ENCODE measurements at regions not wholly inside any gene's neighbourhood (a gene's known extent, or its start where the extent isn't known, plus 50 kb on each side); places are given as distances from the start of the nearest gene placed in this dataset.

DNA sequence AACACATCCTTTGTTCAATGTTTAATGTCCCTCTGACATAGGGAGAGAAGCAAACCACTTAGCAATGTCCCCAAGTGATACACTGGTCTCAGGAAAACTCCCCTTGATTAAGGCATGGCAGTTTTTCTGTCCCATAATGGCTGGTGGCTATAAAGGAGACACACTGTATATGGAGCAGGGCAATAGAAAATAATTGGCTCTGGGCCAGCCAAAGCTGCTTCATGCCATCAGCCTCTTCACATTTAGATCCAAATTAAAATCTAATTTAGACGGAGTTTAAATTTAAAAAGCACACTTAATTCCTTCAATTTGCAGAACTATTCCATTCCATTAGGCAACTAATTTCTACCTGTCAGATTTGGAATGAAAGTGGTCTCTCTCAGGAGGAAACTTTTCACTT lies 638.1 kb downstream of the DSC3 start:
- no peaks in the 10 kb centered on the region for H3K4me1 ChIP-seq
- ATAC-seq, result no peak
- WGBS, 4 donors, result 45 to 69% (median 58%) methylated on average over 1 of the region's 1 CpG
- H3K36me3 ChIP-seq, result no peaks in the 10 kb centered on the region
- H3K27ac ChIP-seq, result peak overlapping the region in 1 of 12 donors; percentile 4
- H3K4me3 ChIP-seq, result no peak overlapping the region
- H3K9me3 ChIP-seq, result peaks cover 0 to 6% (median 0%) of the 10 kb centered on the region in 12 donors
- H3K27me3 ChIP-seq, result no peaks in the 10 kb centered on the region
- TF ChIP-seq, protein P1, sequence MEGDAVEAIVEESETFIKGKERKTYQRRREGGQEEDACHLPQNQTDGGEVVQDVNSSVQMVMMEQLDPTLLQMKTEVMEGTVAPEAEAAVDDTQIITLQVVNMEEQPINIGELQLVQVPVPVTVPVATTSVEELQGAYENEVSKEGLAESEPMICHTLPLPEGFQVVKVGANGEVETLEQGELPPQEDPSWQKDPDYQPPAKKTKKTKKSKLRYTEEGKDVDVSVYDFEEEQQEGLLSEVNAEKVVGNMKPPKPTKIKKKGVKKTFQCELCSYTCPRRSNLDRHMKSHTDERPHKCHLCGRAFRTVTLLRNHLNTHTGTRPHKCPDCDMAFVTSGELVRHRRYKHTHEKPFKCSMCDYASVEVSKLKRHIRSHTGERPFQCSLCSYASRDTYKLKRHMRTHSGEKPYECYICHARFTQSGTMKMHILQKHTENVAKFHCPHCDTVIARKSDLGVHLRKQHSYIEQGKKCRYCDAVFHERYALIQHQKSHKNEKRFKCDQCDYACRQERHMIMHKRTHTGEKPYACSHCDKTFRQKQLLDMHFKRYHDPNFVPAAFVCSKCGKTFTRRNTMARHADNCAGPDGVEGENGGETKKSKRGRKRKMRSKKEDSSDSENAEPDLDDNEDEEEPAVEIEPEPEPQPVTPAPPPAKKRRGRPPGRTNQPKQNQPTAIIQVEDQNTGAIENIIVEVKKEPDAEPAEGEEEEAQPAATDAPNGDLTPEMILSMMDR (IDR thresholded peaks at IDR 0.05), result no peak
- TF ChIP-seq POLR2A (IDR thresholded peaks at IDR 0.05), result no peak
- no peak for DNase-seq
- intact Hi-C loops (cut with DNase I), result no loop called here

DNA sequence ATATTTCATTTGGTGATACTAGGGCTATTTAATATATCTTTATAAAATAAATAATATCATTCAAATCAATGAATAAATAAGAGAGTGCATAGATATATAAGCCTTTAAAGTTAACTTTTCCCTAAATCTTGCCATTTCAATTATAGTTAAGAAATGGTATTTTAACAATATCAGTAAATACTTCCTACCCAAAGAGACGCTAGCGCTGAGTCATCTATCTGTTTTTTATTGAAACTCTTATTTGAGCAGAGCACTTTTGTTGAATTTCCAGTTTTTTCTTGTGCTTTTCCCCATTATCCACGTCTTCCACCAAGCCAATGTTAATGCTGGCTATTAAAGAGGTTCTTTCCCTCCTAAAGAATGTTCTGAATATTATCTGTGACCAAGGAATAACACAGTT lies 639.3 kb downstream of the DSC3 start:
- no peak for ATAC-seq
- no peaks in the 10 kb centered on the region for H3K36me3 ChIP-seq
- no peaks in the 10 kb centered on the region for H3K9me3 ChIP-seq
- no peak overlapping the region for H3K4me3 ChIP-seq
- H3K27ac ChIP-seq, result no peak overlapping the region
- no peaks in the 10 kb centered on the region for H3K27me3 ChIP-seq
- no peak for DNase-seq
- no peak for TF ChIP-seq POLR2A (IDR thresholded peaks at IDR 0.05)
- TF ChIP-seq, protein P1 (IDR thresholded peaks at IDR 0.05), result no peak
- intact Hi-C loops (cut with DNase I), result no loop called here
- H3K4me1 ChIP-seq, result no peaks in the 10 kb centered on the region
- WGBS, 4 donors, result 66 to 74% (median 71%) methylated on average over 3 of the region's 3 CpGs

- Histone ChIP-seq H3K4me1 (no peaks in the 10 kb centered on the region), H3K36me3 (no peaks in the 10 kb centered on the region), H3K4me3 (no peak overlapping the region), H3K27ac (no peak overlapping the region), H3K27me3 (no peaks in the 10 kb centered on the region), H3K9me3 (no peaks in the 10 kb centered on the region)
- TF ChIP-seq, protein P1 (IDR thresholded peaks at IDR 0.05), result no peak
- no peak for TF ChIP-seq POLR2A (IDR thresholded peaks at IDR 0.05)
- DNase-seq (no peak), ATAC-seq (no peak)
- WGBS, 4 donors, result 0 to 15% (median 12%) methylated on average over 1 to 2 of the region's 2 CpGs
- intact Hi-C loops (cut with DNase I), result no loop called here
Measured at GRCh38 chr18:30387401-30387800, 655.1 kb downstream of the DSC3 start.

- H3K4me3 ChIP-seq, result no peak overlapping the region
- no peaks in the 10 kb centered on the region for H3K9me3 ChIP-seq
- no peaks in the 10 kb centered on the region for H3K4me1 ChIP-seq
- no peak for TF ChIP-seq POLR2A (IDR thresholded peaks at IDR 0.05)
- TF ChIP-seq, protein P1 (IDR thresholded peaks at IDR 0.05), result no peak
- 46 to 53% (median 50%) methylated on average over 5 of the region's 5 CpGs for WGBS, 4 donors
- no peak overlapping the region for H3K27ac ChIP-seq
- H3K36me3 ChIP-seq, result no peaks in the 10 kb centered on the region
- no peaks in the 10 kb centered on the region for H3K27me3 ChIP-seq
- DNase-seq, result no peak
- ATAC-seq, result no peak
- intact Hi-C loops (cut with DNase I), result no loop called here
Measured at GRCh38 chr18:30386624-30387023, 655.9 kb downstream of the DSC3 start.

Data from heart left ventricle (tissue), 16 donors.